Epidermal melanocyte (primary cell): ENCODE measurements at regions not wholly inside any gene's neighbourhood (a gene's known extent, or its start where the extent isn't known, plus 50 kb on each side); places are given as distances from the start of the nearest gene placed in this dataset.
"Not testable (repeated sequence)": the region's sequence is repeated elsewhere in the genome, so short reads cannot be mapped to it uniquely, and the experiment has no call there.

Experiments used
- DNase-seq: peaks from one replicate; pipeline ENCODE4 v3.0.0; 2011; ENCODE audit warnings: low spot score; ENCODE audit not compliant: insufficient read length

DNA sequence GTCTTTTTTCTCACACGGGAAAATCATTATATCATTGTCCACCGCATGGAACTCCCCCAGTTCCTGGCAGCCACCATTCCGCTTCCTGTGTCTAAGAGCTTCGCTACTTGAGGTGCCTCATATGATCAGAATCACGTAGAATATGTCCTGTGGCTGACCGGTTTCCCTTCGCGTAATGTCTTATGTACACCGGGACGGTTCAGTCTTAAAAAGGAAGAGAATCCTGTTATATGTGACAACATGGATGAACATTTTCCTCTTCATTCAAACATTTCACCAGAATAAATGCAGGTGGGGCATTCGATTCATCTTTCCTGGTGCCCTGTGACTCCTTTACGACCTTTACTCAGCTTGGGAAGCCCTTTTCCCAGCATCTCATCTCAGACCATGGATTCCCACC is 131.7 kb upstream of the TWIST2 start:
- no peak for DNase-seq

DNA sequence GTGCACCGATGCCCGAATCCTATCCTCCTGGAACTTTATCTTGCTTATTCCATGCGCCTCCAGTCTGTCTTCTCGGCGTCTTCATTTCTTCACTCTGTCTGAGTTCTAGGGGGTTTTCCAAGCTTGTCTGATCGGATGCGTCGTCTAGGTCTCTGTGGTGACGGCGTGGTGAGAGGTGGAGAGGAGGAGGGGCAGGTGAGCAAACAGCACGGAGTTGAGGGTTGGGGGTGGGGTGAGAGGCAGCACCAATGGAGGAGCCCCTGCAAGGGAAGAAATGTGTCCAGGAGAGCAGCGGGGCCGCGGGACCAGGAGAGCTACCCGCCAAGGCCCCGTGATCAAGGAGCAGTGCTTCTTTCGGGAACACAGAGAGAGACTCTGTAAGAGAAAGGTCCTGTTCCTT is 131.3 kb upstream of the TWIST2 start:
- DNase-seq: no peak

DNA sequence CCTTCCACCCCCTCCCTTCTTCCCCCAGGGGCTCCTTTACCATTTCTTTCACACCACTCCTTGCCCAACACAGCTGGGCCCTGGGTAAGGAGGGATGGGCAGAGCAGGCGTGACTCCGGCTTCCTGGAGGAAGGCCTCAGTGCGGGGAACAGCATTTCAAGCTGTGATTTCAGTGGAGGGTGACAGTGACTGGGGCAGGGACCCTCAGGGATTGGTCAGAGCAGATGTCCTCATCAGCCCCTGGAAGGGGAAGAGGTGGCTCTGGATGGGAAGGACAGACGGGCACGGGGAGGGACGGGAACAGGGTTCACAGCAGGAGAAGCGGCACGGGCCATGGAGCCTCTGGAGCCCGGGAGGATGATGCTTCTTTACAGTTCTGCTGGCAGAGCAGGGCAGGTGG is 130.8 kb upstream of the TWIST2 start:
- DNase-seq: no peak

DNA sequence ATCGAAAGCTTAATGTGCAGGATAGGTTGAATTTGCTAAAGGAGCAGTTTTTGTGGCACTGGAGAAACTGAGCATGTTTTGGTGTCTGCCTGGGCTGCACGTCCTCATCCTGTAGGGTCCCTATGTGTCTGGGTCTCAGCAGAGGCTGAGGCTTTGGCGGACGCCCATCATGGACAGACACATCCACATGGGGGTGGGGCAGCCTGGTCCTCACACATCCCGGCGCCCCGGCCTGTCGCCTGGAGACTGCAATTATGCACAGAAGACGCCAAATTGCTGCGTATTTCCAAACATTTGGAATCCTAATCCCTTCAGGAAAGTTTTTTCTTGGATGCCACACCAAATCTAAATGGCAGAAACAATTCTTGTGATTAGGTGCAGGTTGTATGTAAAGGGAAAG is 128.2 kb upstream of the TWIST2 start:
- DNase-seq: no peak

DNA sequence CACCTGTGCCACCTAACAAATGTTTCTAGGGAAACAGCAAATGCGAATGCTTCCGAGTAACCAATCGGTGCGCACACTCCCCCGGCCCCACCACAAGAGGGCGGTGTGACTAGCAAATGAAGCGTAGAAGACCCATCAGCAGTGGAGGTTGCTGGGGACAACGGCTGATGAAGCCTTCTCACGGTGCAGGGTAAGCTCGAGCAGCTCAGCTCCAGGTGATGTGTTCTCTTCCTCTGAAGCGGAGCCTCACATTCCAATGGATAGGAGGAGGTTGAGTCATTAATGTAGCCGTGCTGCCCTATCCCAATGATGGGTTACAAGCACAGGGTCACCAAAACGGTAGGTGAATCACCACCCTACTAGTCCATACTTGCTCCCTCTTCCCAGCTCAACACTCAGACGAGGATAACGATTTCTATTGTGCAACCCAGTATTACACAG is 127.6 kb upstream of the TWIST2 start:
- no peak for DNase-seq

DNA sequence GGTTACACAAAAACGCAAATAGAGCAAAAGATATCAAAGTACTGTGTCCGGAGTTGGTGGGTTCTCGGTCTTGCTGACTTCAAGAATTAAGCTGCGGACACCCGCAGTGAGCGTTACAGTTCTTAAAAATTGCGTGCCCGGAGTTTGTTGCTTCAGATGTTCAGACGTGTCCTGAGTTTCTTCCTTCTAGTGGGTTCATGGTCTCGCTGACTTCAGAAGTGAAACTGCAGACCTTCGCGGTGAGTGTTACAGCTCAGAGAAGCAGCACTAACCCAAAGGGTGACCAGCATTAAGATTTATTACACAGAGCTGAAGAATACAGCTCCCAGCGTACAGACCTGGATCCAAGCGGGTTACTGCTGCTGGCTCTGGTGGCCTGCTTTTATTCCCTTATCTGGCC is 125.7 kb upstream of the TWIST2 start:
- no peak for DNase-seq

DNA sequence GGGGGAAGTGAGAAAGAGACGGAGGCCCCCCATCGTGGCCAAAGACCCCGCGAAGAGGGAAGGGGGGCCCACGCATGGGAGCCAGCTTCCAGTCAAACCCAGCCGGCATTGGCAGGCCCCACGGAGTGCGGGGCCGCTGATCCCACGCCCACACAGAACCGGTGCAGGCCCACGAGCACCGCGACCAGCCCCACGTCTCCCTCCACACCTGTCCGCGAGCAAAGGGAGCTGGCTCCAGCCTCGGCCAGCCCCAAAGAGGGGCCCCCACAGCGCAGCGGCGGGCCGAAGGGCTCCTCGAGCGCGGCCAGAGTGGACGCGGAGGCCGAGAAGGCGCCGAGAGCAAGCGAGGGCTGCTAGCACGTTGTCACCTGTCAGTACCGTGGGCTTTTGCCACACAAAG is 125.0 kb upstream of the TWIST2 start:
- no peak for DNase-seq

DNA sequence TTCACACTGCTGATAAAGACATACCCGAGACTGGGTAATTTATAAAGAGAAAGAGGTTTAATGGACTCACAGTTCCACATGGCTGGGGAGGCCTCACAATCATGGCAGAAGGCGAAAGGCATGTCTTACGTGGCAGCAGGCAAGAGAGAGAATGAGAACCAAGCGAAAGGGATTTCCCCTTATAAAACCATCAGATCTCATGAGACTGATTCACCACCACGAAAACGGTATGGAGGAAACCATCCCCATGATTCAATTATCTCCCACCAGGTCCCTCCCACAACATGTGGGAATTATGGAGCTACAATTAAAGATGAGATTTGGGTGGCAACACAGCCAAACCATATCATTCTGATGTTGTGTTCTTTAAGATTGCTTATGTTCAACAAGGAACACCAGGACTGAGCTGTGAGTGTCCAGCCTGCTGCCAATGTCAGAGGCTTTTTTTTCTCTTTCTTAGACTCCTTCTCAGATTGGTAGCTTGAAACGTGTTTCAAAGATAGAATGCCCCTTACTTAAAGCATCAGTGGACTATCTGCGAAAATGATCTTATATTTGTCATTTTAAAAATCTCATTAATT is 124.1 kb upstream of the TWIST2 start:
- not testable (repeated sequence) for DNase-seq

DNA sequence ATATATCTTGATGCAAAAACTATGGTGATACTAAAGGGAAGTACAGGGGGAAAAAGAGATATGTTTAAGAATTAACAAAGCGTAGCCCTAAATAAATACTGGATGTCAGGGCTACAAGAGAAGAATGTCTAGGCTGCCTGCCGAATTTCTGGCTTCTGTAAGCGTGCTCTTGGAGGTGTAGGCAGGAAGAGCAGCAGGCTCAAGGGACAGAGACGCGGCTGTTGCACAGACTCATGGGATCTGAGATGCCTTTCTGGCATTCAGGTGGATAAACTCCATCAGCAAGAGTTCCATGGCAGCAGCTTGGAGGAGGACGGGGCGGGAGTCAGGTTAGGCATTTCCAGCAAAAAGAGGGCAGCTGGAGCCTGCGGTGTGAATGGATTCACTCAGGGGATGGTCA is 123.2 kb upstream of the TWIST2 start:
- DNase-seq: no peak

DNA sequence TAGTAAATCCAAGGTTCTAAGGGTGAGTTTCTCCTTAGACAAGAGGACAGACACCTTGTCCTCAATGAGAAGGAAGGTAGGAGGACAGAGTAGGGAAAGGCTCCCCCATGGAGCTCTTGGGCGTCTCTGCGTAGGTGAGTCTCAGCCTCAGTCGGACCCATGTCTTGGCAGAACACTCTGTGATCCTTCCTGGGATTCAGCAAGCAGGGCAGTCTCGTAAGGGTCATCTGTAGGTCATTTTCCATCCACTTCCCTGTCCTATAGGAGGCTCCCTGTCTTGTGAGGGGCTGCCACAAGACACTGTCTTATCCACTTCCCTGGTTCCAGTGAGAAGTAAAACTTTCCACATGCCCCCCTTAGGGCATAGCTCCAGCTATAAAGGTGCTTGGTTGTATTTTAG is 122.6 kb upstream of the TWIST2 start:
- DNase-seq: no peak

DNA sequence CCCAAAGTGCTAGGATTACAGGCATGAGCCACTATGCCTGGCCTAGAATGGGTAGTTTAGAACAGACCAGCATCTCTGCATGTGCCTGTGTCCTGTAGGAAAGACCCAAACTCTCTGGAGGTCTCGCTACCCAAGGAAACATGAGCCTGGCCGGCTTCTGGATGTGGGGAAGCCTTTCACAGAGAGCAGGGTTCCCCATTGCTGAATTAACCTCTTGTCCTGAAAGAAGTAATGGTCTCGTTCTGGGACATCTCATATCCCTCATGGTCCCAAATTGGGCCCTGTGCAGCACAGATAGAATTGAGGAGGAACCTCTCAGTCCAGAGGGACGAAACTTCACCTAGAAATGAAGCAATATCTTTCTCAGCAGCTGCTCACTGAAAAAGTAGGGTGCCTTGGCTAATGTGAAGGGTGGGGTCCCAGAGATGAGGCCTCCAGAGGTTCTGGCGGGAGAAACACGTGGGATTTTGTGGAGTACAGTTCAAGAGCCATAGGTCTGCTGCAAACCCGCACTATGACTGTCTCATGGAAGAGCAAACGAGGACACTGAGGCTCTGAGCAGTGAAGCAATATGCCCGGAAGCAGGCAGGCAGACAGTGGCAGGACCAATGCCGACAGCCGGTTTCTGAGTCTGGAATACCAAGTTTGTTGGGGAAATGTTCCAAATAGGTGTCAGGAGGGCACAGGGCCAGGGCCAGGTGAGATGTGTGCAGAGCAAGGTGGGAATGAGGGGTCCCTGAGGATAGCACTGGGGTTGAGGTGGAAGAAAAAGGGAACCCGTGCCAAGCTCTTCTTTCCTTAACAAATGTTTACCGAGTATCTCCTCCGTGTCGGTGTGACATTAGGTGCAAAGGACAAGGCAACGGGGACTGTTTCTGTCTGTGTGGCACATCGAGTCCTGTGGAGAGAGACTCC is 121.0 kb upstream of the TWIST2 start:
- DNase-seq: no peak

DNA sequence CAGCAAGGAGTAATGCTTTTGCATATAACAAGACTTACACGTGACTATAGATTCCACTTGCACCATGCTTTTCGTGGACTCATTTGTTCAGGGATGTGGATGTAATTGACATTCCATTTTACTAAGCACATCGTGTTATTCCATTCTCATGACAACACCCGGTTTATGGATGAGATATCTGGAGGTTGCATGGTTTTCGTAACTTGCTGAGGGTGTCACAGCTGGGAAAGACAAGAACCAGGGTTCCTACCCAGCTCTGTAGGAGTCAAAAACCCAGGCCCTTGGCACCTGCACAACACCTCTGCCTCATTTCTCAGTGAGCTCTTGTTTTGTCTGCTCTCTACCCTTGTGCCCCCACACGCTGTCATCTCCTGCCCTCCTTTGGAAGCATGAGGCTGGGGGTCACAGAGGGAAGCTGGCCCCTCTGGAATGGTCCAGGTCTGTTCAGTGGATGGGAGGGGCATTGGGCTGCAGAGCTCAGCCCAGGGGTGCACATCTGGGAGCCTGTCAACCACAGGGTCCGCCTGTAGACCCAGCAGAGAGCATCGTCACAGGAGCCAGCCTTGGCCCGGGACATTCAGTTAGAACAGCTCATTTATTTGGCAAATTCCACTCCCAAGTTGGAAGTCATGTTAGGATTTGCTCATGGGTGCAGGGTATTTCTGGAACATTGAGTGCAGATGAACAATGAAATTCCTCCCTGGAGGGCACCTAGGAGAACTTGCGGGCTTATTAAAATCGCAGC is 120.1 kb upstream of the TWIST2 start:
- peak; percentile 56 for DNase-seq

DNA sequence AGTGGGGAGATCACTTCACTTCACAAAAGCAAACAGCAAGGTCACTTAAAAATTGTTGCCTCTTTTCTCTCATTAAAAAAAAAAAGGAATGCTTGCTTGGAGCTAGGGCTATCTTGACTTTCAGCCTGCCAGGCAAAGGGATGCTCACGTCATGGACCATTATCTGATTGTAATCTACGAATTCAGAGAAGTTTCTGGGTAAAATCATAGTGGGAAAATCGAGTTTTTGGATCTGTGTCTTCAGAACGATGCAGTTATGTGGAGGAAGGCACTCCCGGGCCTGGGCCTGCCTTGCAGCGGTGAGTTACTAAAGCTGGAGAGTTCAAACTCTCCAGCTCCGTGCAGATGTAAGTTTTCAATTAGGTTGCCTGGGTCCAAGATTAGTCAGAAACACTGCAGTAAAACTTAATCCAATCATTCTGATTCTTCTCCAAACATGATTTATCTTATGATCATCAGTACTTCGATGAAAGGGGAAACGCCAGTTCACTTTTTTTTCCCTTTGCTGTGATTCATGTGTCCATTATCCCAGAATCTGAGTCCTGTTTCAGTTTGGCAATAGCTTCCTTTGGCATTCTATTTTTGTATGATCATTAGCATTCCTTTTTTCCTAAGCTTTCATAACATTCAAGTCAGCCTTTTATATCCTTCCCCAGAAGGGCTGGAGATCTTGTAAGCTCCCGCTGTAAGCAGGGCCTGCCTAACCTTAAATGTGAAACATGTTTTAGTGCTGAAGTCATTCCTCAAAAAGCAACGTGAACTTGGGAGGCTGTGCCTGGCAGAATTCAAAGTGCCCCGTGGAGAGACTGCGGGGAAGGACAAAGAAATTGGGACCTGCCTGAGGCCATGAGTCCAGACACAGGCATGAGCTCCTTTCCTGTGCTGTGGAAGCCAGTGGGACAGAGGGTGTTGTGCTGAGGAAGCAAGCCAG is 119.3 kb upstream of the TWIST2 start:
- DNase-seq: peak; percentile 71

DNA sequence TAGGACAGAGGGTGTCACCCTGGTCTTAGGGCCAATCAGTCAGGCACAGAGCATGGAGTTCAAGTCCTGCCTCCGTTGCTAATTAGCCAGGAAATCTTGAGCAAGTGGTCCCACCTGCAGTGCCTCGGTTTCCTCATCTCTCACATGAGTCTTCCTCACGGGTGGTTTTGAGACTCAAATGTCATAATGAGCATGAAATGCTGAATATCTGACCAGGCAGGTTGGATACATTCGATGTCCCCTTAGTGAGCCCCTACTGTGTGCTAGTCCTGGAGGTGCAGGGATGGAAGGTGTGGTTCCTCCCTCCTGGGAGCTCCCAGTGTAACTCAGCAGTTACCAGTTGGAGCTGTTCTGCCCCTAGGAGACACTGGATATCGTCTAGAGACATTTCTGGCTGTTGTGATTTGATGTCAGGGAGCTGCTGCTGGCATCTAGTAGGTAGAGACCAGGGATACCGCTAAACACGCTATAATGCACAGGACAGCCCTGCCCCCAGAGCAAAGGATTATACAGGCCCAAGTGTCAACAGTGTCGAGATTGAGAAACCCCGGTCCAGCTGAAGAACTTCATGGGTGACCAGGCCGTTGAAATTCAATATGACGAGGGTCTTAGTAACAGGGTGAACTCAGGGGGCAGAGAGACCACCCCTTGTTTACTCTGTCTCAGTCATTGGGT is 118.5 kb upstream of the TWIST2 start:
- DNase-seq: no peak

DNA sequence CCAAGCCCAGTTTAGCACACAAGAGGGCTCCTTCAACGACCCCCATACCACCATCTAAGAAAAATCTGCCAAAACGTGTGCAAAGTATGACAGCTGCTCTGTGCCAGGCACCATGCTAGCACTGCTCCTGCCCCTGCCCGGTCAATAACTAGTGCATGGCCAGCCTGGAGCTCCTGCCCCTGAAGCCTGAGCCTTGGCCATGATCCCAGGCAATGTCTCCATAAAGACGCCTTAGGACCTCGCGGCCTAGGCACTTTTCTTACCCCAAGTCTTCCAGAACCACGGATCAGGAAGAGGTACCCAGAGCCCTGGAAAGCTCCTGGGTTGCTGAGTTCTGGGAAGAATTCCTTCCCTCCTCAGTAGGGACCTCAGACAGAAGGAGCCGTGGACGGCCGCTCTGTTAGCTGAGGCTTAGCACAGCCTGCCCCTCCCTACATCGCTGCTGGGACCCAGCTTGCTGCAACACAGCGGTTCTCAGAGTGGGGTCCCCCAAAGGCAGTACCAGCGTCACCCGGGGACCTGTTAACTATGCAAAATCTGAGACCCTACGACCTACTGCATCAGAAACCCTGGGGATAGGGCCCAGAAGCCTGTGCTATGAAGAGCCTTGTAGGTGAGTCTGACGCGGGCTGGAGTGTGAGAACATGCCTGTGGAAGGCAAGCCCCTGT is 117.8 kb upstream of the TWIST2 start:
- DNase-seq: no peak

DNA sequence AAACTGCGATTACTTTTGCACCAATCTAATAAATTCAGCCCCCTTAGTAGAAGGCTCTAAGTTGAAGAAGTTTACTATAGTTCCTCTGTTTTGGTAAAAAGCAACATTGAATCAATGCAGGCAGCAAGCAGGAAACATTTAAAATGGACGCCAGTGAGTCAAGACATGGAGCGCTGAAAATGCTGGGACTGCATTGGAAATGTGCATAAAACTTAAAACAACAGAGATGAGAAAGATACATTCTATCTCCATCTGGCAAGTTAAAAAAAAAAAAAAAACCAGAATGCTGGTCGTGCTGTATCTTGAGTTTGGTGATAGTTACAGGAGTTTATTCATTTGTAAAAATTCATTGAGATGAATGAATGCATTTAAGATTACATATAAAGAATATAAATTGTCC is 117.0 kb upstream of the TWIST2 start:
- DNase-seq: no peak

DNA sequence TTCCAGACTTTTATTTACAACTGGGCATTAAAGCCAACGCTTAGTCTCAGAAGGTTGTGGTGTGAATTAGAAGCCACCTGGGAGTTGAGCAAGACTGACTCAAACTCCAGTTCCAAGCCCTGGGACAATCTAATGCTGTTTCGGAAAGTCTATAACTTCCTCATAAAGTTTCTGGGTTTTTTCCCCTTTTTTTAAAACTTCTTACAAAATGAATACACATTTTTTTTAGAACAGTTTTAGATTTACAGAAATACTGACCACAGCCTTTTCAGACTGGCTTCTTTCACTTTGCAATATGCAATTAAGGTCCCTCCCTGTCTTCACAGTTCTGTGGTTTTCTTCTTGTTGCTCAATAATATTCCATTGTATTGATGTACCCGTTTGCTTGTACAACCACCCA is 115.9 kb upstream of the TWIST2 start:
- no peak for DNase-seq

DNA sequence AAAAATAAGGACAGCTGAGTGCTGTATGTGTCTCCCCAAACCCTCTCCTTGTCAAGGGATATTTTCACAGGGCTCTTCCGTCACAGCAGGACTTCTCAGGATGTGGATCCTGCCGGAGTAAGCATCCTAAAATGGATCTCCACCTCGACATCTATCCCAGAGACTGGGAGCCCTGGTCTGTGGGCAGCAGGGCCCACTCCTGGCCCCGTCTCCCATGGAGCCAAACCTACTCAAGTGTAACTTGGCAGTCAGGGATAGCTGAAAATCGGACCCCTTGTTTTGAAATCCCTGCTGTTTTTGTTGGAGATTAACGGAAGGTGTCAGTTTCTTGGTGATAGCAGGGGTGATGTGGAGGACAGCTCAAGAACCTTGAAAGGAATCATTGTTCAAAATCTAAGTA is 109.0 kb upstream of the TWIST2 start:
- DNase-seq: no peak

DNA sequence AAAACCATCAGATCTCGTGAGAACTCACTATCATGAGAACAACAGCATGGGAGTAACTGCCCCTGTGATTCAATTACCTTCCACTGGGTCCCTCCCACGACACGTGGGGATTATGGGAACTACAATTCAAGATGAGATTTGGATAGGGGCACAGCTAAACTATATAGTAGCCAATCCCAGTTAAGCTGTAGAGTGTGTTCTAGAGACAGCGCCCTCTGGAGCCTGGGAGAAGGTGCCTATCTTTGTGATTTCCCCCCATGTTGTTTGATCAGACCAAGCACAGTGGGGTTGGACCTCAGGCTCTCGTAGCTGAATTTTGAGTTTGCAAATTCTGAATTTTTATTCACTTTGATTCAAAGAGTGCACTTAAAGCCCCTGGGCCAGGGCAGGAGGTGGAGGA is 108.2 kb upstream of the TWIST2 start:
- DNase-seq: no peak

DNA sequence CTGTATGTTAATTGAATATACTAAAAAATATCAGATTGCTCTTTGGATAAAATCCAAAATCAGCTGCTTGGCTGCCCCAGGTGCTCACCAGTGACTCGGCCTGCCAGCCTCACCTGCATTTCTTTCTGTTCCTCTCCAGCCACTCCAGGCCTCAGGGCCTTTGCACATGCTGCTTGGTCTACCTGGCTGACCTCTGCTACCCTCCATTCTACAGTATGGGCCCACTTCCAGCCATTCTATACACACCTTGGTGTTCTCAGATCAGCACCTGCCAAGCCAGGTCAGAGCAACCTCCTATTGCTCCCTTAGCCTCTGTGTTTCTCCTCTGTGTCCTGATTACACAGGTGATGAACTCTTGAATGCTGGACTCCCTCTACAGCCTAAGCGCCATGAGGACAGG is 106.6 kb upstream of the TWIST2 start:
- DNase-seq: no peak
